Mesenchymal stem cell (in vitro differentiated cells and primary cell): ENCODE measurements at regions not wholly inside any gene's neighbourhood (a gene's known extent, or its start where the extent isn't known, plus 50 kb on each side); places are given as distances from the start of the nearest gene placed in this dataset.

Source experiments
- DNase-seq: peaks from one replicate; pipeline ENCODE4 v3.0.0-alpha.2; 2013
- H2AFZ ChIP-seq: one replicate; pipeline ENCODE4 v1.6.1; 2013; ENCODE audit warnings: low read depth, mild to moderate bottlenecking, control low read depth, inconsistent platforms, low read length, moderate library complexity
- H2AK5ac ChIP-seq: 2 replicates; pipeline ENCODE4 v1.6.1; 2013; ENCODE audit warnings: low read length, moderate library complexity, mild to moderate bottlenecking, inconsistent platforms; ENCODE audit not compliant: severe bottlenecking
- H2BK120ac ChIP-seq: one replicate; pipeline ENCODE4 v1.6.1; 2013; ENCODE audit warnings: low read depth, mild to moderate bottlenecking, inconsistent platforms, low read length, moderate library complexity
- H2BK12ac ChIP-seq, 2 experiments: one replicate each; pipeline ENCODE4 v1.6.1; 2013; ENCODE audit warnings: inconsistent platforms in 2 of 2, low read length in 2 of 2, mild to moderate bottlenecking in 2 of 2, moderate library complexity in 2 of 2, control low read depth in 1 of 2
- H2BK15ac ChIP-seq: one replicate; pipeline ENCODE4 v1.6.1; 2013; ENCODE audit warnings: mild to moderate bottlenecking, low read depth, inconsistent platforms; ENCODE audit not compliant: poor library complexity, severe bottlenecking
- H2BK5ac ChIP-seq: 2 replicates; pipeline ENCODE4 v1.6.1; 2013; ENCODE audit warnings: low read depth, mild to moderate bottlenecking, low read length, control low read depth, inconsistent platforms; ENCODE audit not compliant: poor library complexity, severe bottlenecking
- H3K14ac ChIP-seq, 2 experiments: one replicate each; pipeline ENCODE4 v1.6.1; 2013; ENCODE audit warnings: inconsistent platforms in 2 of 2, low read length in 2 of 2, control low read depth in 1 of 2, mild to moderate bottlenecking in 1 of 2, moderate library complexity in 1 of 2
- H3K18ac ChIP-seq, 2 experiments: one replicate each; pipeline ENCODE4 v1.6.1; 2013; ENCODE audit warnings: inconsistent platforms in 2 of 2, low read length in 2 of 2, control low read depth in 1 of 2, low read depth in 1 of 2, mild to moderate bottlenecking in 1 of 2
- H3K23ac ChIP-seq, 2 experiments: one replicate each; pipeline ENCODE4 v1.6.1; 2013; ENCODE audit warnings: inconsistent platforms in 2 of 2, low read length in 2 of 2, mild to moderate bottlenecking in 2 of 2, moderate library complexity in 2 of 2, control low read depth in 1 of 2
- H3K27ac ChIP-seq: 2 replicates; pipeline ENCODE4 v1.5.1; 2013; ENCODE audit warnings: mild to moderate bottlenecking, moderate library complexity, low read length, control low read depth, inconsistent platforms; ENCODE audit not compliant: poor library complexity, severe bottlenecking
- H3K27me3 ChIP-seq, 2 experiments: 2 replicates each; pipeline versions ENCODE4 v1.6.1 to v1.7.0; 2013; ENCODE audit warnings: low read length in 2 of 2, mild to moderate bottlenecking in 2 of 2, moderate library complexity in 2 of 2, control low read depth in 1 of 2, inconsistent platforms in 1 of 2; ENCODE audit not compliant: control insufficient read depth in 1 of 2, insufficient read depth in 1 of 2
- H3K36me3 ChIP-seq, 2 experiments: 2 replicates each; pipeline versions ENCODE4 v1.6.1 to v1.7.0; 2013; ENCODE audit warnings: low read length in 2 of 2, control low read depth in 1 of 2, inconsistent platforms in 1 of 2, low read depth in 1 of 2, mild to moderate bottlenecking in 1 of 2; ENCODE audit not compliant: insufficient read depth in 2 of 2, control insufficient read depth in 1 of 2
- H3K4ac ChIP-seq, 2 experiments: one replicate each; pipeline ENCODE4 v1.6.1; 2013; ENCODE audit warnings: inconsistent platforms in 2 of 2, low read length in 2 of 2, mild to moderate bottlenecking in 2 of 2, moderate library complexity in 2 of 2, control low read depth in 1 of 2, low read depth in 1 of 2
- H3K4me1 ChIP-seq: 2 replicates; pipeline ENCODE4 v1.6.1; 2013; ENCODE audit warnings: low read depth, low read length, control low read depth; ENCODE audit not compliant: control insufficient read depth, insufficient read depth
- H3K4me2 ChIP-seq: 2 replicates; pipeline ENCODE4 v1.6.1; 2013; ENCODE audit warnings: low read length, mild to moderate bottlenecking, inconsistent platforms; ENCODE audit not compliant: poor library complexity, severe bottlenecking
- H3K4me3 ChIP-seq, 2 experiments: 2 replicates each; pipeline versions ENCODE4 v1.5.1 to v1.7.0; 2013; ENCODE audit warnings: low read length in 2 of 2, mild to moderate bottlenecking in 2 of 2, control low read depth in 1 of 2, low read depth in 1 of 2; ENCODE audit not compliant: insufficient read depth in 1 of 2
- H3K79me1 ChIP-seq: replicated peaks from 2 replicates; pipeline ENCODE4 v1.6.1; 2013; ENCODE audit warnings: mild to moderate bottlenecking, control low read depth, low read length, inconsistent platforms; ENCODE audit not compliant: poor library complexity, severe bottlenecking
- H3K9ac ChIP-seq: 2 replicates; pipeline ENCODE4 v1.7.0; 2013; ENCODE audit warnings: mild to moderate bottlenecking, low read length, moderate library complexity
- H3K9me3 ChIP-seq: 2 replicates; pipeline ENCODE4 v1.7.0; 2013; ENCODE audit warnings: mild to moderate bottlenecking, low read length; ENCODE audit not compliant: control insufficient read depth
- H4K8ac ChIP-seq: one replicate; pipeline ENCODE4 v1.6.1; 2013; ENCODE audit warnings: inconsistent platforms, mild to moderate bottlenecking, low read length, moderate library complexity
- H4K91ac ChIP-seq: one replicate; pipeline ENCODE4 v1.6.1; 2013; ENCODE audit warnings: mild to moderate bottlenecking, low read length, inconsistent platforms
- WGBS: methylation state at CpG from one replicate; pipeline ENCODE4 v1.1.7; 2013; ENCODE audit warnings: mixed read lengths; 5-methylcytosine and 5-hydroxymethylcytosine counted together

DNA sequence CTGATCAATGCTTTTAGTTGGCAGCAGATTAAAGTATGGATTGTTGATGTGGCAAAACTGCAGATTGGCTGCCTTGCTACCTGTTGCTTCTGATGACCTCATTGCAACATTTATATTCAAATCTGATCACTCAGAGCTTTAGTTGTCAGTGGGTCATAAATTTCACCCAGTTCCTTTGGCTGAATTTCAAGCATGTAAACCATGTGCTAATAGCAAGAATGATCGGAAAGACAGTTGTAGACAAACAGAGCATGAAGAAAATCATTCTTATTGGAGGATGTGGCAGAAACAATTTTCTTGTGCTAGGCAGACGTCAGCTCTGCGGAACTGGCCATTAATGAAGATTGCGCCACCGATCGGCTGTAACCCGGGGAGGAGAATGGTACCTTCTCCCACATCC, 346.6 kb upstream of the EEF2KMT start:
- Histone ChIP-seq H2BK120ac (no peak overlapping the region), H3K9ac (no peak overlapping the region), H3K4me1 (peaks cover 1% of the 10 kb centered on the region), H3K79me1 (no peaks in the 10 kb centered on the region), H4K91ac (no peak overlapping the region), H3K36me3 (no peaks in the 10 kb centered on the region), H2BK12ac (no peak overlapping the region), H3K23ac (no peak overlapping the region), H3K18ac (no peak overlapping the region), H3K27ac (no peak overlapping the region), H4K8ac (no peak overlapping the region), H2AK5ac (no peak overlapping the region), H2BK5ac (no peak overlapping the region), H3K9me3 (no peaks in the 10 kb centered on the region), H2BK15ac (no peak overlapping the region), H2AFZ (no peak overlapping the region), H3K27me3 (no peaks in the 10 kb centered on the region), H3K14ac (no peak overlapping the region), H3K4me3 (no peak overlapping the region), H3K4ac (no peak overlapping the region), H3K4me2 (no peak overlapping the region)
- DNase-seq: no peak
- WGBS: 91% methylated on average over 7 of the region's 7 CpGs

GRCh38 chr16:5442986-5443385, 345.4 kb upstream of the EEF2KMT start:
- DNase-seq: no peak
- H4K8ac ChIP-seq: no peak overlapping the region
- H2BK120ac ChIP-seq: no peak overlapping the region
- H2BK12ac ChIP-seq: no peak overlapping the region
- H3K9me3 ChIP-seq: no peaks in the 10 kb centered on the region
- no peaks in the 10 kb centered on the region for H3K27me3 ChIP-seq
- H3K79me1 ChIP-seq: no peaks in the 10 kb centered on the region
- no peak overlapping the region for H3K9ac ChIP-seq
- 79% methylated on average over 3 of the region's 3 CpGs for WGBS
- no peak overlapping the region for H3K4ac ChIP-seq
- H3K14ac ChIP-seq: no peak overlapping the region
- no peak overlapping the region for H4K91ac ChIP-seq
- H3K18ac ChIP-seq: no peak overlapping the region
- H3K23ac ChIP-seq: no peak overlapping the region
- H2AFZ ChIP-seq: no peak overlapping the region
- H3K4me2 ChIP-seq: no peak overlapping the region
- no peak overlapping the region for H2BK15ac ChIP-seq
- no peak overlapping the region for H3K4me3 ChIP-seq
- H3K27ac ChIP-seq: no peak overlapping the region
- H3K4me1 ChIP-seq: no peaks in the 10 kb centered on the region
- H3K36me3 ChIP-seq: no peaks in the 10 kb centered on the region
- no peak overlapping the region for H2BK5ac ChIP-seq
- no peak overlapping the region for H2AK5ac ChIP-seq

DNA sequence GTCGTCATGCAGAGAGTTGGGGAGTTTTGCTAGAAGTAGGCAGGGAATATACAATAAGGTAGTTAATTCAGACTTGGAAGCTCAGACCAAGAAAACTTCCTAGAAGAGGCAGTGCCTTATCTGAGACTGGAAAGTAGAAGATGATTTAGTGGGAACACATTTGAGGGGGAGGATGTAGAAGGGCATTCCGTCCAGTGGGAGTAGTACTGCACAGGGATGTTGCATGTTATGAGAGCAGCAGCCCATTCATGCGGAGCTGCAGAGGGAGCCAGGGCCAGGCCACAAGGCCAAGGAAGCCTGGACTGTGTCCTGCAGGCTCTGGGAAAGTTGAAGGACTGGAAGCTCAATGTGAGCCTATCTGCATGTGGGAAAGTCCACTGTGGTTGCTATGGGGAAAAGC, 344.5 kb upstream of the EEF2KMT start:
- Histone ChIP-seq H3K23ac (no peak overlapping the region), H3K36me3 (no peaks in the 10 kb centered on the region), H3K14ac (no peak overlapping the region), H3K4ac (no peak overlapping the region), H3K9ac (no peak overlapping the region), H3K27ac (no peak overlapping the region), H3K79me1 (no peaks in the 10 kb centered on the region), H2BK12ac (no peak overlapping the region), H2BK5ac (no peak overlapping the region), H2BK15ac (no peak overlapping the region), H4K8ac (no peak overlapping the region), H2AFZ (no peak overlapping the region), H3K4me1 (no peaks in the 10 kb centered on the region), H3K27me3 (no peaks in the 10 kb centered on the region), H3K4me2 (no peak overlapping the region), H4K91ac (no peak overlapping the region), H3K18ac (no peak overlapping the region), H3K9me3 (no peaks in the 10 kb centered on the region), H3K4me3 (no peak overlapping the region), H2AK5ac (no peak overlapping the region), H2BK120ac (no peak overlapping the region)
- WGBS: 76% methylated on average over 3 of the region's 3 CpGs
- DNase-seq: no peak

DNA sequence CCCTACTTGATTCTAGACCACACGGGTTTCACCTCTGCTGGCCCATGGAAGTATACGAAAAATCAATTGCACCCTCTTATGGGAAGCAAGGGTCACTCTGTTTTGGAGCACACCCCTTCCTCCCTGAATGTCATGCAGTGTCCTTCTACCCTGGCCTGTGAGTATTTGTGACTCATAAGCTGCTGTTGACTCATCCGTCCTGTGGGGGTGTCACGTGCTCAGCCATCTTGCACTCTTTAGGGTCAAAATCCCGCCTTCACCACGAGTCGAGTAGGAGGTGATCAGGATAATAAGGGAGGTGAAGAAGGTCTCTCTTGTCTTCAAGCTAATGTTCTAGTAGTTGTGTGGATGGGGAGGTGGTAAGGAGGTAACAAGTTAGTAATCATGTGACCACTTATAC, 341.0 kb upstream of the EEF2KMT start:
- Histone ChIP-seq H3K4me2 (no peak overlapping the region), H2AFZ (no peak overlapping the region), H4K8ac (no peak overlapping the region), H2BK5ac (no peak overlapping the region), H2BK15ac (no peak overlapping the region), H2BK12ac (no peak overlapping the region), H4K91ac (no peak overlapping the region), H3K4me1 (no peaks in the 10 kb centered on the region), H3K4ac (no peak overlapping the region), H3K9me3 (no peaks in the 10 kb centered on the region), H3K9ac (no peak overlapping the region), H3K36me3 (no peaks in the 10 kb centered on the region), H3K79me1 (no peaks in the 10 kb centered on the region), H3K4me3 (no peak overlapping the region), H3K27ac (no peak overlapping the region), H2BK120ac (no peak overlapping the region), H3K14ac (no peak overlapping the region), H3K23ac (no peak overlapping the region), H3K27me3 (no peaks in the 10 kb centered on the region), H3K18ac (no peak overlapping the region), H2AK5ac (no peak overlapping the region)
- 72% methylated on average over 7 of the region's 7 CpGs for WGBS
- DNase-seq: no peak
